ENCODE measurements at regions not wholly inside any gene's neighbourhood (a gene's known extent, or its start where the extent isn't known, plus 50 kb on each side); places are given as distances from the start of the nearest gene placed in this dataset.

- no peak for DNase-seq (ENCODE audit: extremely low read depth, low read depth)
- TF ChIP-seq, protein P1, sequence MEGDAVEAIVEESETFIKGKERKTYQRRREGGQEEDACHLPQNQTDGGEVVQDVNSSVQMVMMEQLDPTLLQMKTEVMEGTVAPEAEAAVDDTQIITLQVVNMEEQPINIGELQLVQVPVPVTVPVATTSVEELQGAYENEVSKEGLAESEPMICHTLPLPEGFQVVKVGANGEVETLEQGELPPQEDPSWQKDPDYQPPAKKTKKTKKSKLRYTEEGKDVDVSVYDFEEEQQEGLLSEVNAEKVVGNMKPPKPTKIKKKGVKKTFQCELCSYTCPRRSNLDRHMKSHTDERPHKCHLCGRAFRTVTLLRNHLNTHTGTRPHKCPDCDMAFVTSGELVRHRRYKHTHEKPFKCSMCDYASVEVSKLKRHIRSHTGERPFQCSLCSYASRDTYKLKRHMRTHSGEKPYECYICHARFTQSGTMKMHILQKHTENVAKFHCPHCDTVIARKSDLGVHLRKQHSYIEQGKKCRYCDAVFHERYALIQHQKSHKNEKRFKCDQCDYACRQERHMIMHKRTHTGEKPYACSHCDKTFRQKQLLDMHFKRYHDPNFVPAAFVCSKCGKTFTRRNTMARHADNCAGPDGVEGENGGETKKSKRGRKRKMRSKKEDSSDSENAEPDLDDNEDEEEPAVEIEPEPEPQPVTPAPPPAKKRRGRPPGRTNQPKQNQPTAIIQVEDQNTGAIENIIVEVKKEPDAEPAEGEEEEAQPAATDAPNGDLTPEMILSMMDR (IDR thresholded peaks at IDR 0.05; ENCODE audit: low read depth, low read length), result no peak
These were observed 292.7 kb upstream of the RTL1 start for GRCh38 chr14:101196051-101196712.

GRCh38 chr14:101196795-101197590 lies 293.5 kb upstream of the RTL1 start:
- TF ChIP-seq, protein P1 (IDR thresholded peaks at IDR 0.05; ENCODE audit: low read depth, low read length), result no peak
- no peak for DNase-seq (ENCODE audit: extremely low read depth, low read depth)

GRCh38 chr14:101197595-101198397 lies 294.3 kb upstream of the RTL1 start:
- TF ChIP-seq, protein P1 (IDR thresholded peaks at IDR 0.05; ENCODE audit: low read depth, low read length), result no peak

DNA sequence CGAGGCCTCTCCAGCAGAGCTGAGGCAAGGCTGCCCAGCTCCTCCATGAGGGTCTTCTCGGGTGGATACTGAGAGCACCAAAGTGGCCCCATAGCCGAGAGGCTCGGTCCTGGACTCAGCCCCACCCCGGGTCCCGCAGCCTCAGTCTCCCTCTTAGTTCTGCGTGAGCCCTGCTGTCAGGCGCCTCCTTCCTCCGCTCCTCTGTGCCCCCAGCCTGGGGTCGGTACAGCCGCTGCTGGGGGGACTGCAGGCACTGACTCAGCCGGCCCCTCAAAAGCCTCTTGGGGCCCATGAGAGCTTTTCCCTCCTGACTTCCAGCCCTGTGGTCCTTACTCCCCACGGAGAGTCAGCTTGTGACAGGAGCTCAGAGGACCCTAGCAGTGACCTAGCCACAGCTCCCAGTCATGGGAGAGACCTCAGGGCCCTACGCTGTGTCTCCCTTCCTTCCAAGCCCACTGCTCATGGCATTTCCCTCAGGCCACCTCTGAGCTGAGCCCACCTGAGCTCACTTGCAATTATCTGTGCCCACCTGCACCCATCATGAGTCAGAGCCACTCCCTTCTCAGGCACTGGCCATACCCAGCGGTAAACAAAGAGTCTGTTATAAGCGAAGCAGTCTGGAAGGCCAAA lies 295.0 kb upstream of the RTL1 start:
- TF ChIP-seq, protein P1 (IDR thresholded peaks at IDR 0.05; ENCODE audit: low read depth, low read length), result no peak
- DNase-seq (ENCODE audit: extremely low read depth, low read depth), result no peak

More at GRCh38 chr14:101197595-101198397, 294.3 kb upstream of the RTL1 start:
- no peak for DNase-seq (ENCODE audit: extremely low read depth, low read depth)

- TF ChIP-seq, protein P1 (IDR thresholded peaks at IDR 0.05; ENCODE audit: low read depth, low read length), result no peak
These were observed 295.7 kb upstream of the RTL1 start for GRCh38 chr14:101199028-101199770.

GRCh38 chr14:101200008-101200649 lies 296.6 kb upstream of the RTL1 start:
- TF ChIP-seq, protein P1 (IDR thresholded peaks at IDR 0.05; ENCODE audit: low read depth, low read length), result no peak
- no peak for DNase-seq (ENCODE audit: extremely low read depth, low read depth)

More at GRCh38 chr14:101199028-101199770, 295.7 kb upstream of the RTL1 start:
- DNase-seq (ENCODE audit: extremely low read depth, low read depth), result no peak

All from AG09319 (cell line).